Vagina (tissue), 2 donors: ENCODE measurements at regions not wholly inside any gene's neighbourhood (a gene's known extent, or its start where the extent isn't known, plus 50 kb on each side); places are given as distances from the start of the nearest gene placed in this dataset.

Experiments
- DNase-seq, 2 donors: peaks; one replicate each; pipeline ENCODE4 v3.0.0-alpha.2; 2017; ENCODE audit errors: extremely low spot score in 2 of 2
- H3K27ac ChIP-seq: fragments of 200-600 bp; sonication (generic); one replicate; pipeline ENCODE4 v1.5.1; 2019
- H3K27me3 ChIP-seq: fragments of 200-600 bp; sonication (generic); one replicate; pipeline ENCODE4 v1.5.1; 2019
- H3K36me3 ChIP-seq, 2 donors: fragments of 200-600 bp; sonication (generic); one replicate each; pipeline ENCODE4 v1.5.1; 2017 to 2019
- H3K4me1 ChIP-seq: fragments of 200-600 bp; sonication (generic); one replicate; pipeline ENCODE4 v1.5.1; 2019
- H3K4me3 ChIP-seq, 2 donors: fragments of 200-600 bp; sonication (generic); 1 replicate in 1 of 2; 2 replicates in 1 of 2; pipeline ENCODE4 v1.5.1; 2016 to 2019
- H3K9me3 ChIP-seq: fragments of 200-600 bp; sonication (generic); one replicate; pipeline ENCODE4 v1.5.1; 2019
- POLR2A ChIP-seq, 2 donors: fragments of 450-650 bp; IDR thresholded peaks; one replicate each; pipeline ENCODE4 v1.6.1; 2017; ENCODE audit warnings: antibody characterized with exemption in 2 of 2, mild to moderate bottlenecking in 2 of 2, moderate library complexity in 2 of 2
- POLR2AphosphoS5 ChIP-seq, 2 donors: sonication (generic); formaldehyde crosslinking; IDR thresholded peaks; one replicate each; pipeline ENCODE4 v1.9.0; 2017; ENCODE audit warnings: antibody characterized with exemption in 2 of 2, mild to moderate bottlenecking in 2 of 2, low read depth in 1 of 2; ENCODE audit not compliant: insufficient read depth in 1 of 2
- intact Hi-C: fragments of 100-400 bp; cut with DNase I; formaldehyde crosslinking; loops from one replicate; pipeline ENCODE4 v1.15.1; 2023
- TF ChIP-seq, protein P1 (sequence below), 3 experiments: fragments of 450-650 bp in 2 of 3; fragments of 200-600 bp in 1 of 3; sonication (generic) in 1 of 3; IDR thresholded peaks; one replicate each; pipeline ENCODE4 v1.5.1; 2017 to 2019; ENCODE audit warnings: antibody characterized with exemption in 3 of 3, mild to moderate bottlenecking in 2 of 3, moderate library complexity in 2 of 3

DNA sequence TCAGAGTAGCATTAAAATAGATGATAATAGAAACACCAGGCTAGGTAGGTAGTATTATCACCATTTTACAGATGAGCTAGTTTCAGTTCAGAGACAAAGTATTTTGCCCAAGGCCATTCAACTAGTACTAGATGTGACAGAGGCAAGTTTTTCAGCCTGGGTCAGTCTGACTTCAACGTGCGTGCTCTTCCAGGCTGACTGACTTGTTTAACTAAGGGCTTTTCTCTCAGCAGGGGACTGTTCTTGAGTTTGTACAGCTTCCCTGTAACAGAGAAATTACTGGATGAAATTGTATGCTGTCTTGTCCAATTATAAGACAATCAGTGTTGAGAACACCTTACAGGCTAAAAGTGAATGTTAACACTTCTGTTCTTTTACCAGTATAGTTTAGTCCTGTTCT lies 333.5 kb upstream of the MAN1A1 start:
- H3K27ac ChIP-seq = no peak overlapping the region
- H3K36me3 ChIP-seq = no peaks in the 10 kb centered on the region
- H3K9me3 ChIP-seq = no peaks in the 10 kb centered on the region
- H3K27me3 ChIP-seq = no peaks in the 10 kb centered on the region
- DNase-seq = no peak
- intact Hi-C loops = no loop called here
- H3K4me1 ChIP-seq = no peaks in the 10 kb centered on the region
- H3K4me3 ChIP-seq = no peak overlapping the region
- TF ChIP-seq POLR2A (IDR thresholded peaks at IDR 0.05) = no peak
- TF ChIP-seq, protein P1, sequence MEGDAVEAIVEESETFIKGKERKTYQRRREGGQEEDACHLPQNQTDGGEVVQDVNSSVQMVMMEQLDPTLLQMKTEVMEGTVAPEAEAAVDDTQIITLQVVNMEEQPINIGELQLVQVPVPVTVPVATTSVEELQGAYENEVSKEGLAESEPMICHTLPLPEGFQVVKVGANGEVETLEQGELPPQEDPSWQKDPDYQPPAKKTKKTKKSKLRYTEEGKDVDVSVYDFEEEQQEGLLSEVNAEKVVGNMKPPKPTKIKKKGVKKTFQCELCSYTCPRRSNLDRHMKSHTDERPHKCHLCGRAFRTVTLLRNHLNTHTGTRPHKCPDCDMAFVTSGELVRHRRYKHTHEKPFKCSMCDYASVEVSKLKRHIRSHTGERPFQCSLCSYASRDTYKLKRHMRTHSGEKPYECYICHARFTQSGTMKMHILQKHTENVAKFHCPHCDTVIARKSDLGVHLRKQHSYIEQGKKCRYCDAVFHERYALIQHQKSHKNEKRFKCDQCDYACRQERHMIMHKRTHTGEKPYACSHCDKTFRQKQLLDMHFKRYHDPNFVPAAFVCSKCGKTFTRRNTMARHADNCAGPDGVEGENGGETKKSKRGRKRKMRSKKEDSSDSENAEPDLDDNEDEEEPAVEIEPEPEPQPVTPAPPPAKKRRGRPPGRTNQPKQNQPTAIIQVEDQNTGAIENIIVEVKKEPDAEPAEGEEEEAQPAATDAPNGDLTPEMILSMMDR (IDR thresholded peaks at IDR 0.05) = no peak
- no peak for TF ChIP-seq POLR2AphosphoS5 (IDR thresholded peaks at IDR 0.05; ENCODE audit: insufficient read depth in 1 of 2, low read depth in 1 of 2)

DNA sequence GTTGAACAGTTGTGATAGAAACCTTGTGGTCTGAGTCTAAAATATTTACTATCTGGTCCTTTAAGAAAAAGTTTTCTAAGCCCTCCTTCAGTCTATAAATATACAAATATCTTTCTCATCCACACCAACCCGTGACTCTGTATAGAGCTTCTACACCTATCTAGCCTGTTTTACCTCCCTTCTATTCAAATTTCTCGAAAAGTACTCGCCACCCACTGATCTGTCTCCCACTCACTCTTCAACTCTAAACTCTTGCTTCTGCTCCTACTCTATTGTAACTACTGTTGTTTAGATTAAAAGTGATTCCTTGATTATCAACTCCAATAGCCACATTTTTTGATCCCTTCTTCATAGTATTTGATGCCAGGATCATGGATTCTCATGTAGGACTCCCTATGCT lies 329.4 kb upstream of the MAN1A1 start:
- Histone ChIP-seq H3K27ac (no peak overlapping the region), H3K4me1 (no peaks in the 10 kb centered on the region), H3K4me3 (no peak overlapping the region), H3K27me3 (no peaks in the 10 kb centered on the region), H3K9me3 (no peaks in the 10 kb centered on the region), H3K36me3 (no peaks in the 10 kb centered on the region)
- DNase-seq = no peak
- intact Hi-C loops = no loop called here
- TF ChIP-seq, protein P1 (IDR thresholded peaks at IDR 0.05) = no peak
- TF ChIP-seq POLR2A (IDR thresholded peaks at IDR 0.05) (no peak), POLR2AphosphoS5 (IDR thresholded peaks at IDR 0.05; ENCODE audit: insufficient read depth in 1 of 2, low read depth in 1 of 2) (no peak)

DNA sequence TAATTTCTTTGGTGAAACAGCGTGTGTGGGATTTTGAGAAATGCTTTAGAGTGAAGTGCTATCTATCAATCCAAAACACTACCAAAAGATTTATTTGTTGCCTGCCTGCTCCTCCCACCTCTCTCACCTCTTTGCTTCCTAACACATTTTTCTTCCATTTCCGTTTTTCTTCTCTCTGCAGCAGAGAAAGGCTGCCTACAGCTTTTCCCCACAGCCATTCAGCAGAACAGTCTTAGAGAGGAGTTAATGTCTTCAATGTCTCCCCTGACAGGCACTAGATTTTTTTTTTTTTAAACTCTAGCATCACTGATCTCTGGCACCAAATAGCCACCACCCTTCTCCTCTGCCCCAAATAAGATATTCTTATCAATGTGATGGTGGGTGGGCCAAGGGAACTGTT lies 327.8 kb upstream of the MAN1A1 start:
- H3K9me3 ChIP-seq = no peaks in the 10 kb centered on the region
- no peak overlapping the region for H3K4me3 ChIP-seq
- TF ChIP-seq, protein P1 (IDR thresholded peaks at IDR 0.05) = no peak
- TF ChIP-seq POLR2A (IDR thresholded peaks at IDR 0.05) = no peak
- TF ChIP-seq POLR2AphosphoS5 (IDR thresholded peaks at IDR 0.05; ENCODE audit: insufficient read depth in 1 of 2, low read depth in 1 of 2) = no peak
- intact Hi-C loops = no loop called here
- no peaks in the 10 kb centered on the region for H3K27me3 ChIP-seq
- no peak for DNase-seq
- H3K36me3 ChIP-seq = no peaks in the 10 kb centered on the region
- no peak overlapping the region for H3K27ac ChIP-seq
- no peaks in the 10 kb centered on the region for H3K4me1 ChIP-seq

DNA sequence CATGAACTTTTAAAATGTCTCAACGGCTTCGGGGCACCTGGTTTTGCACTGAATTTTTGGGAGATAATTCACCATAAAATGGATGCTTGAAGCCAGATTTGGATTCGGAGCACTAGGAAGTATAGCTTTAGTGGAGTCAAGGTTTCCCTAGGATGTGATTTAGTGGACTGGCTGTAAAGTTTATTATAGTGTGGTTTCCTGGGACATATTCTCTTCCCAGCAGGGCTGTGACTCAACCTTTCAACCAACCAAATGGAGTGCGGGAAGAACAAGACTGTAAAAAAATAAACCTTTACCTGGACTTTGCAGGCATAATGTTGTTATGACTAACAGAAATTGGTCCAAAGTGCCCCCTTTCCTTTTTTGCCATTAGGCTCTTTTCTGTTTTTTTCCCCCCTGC lies 327.4 kb upstream of the MAN1A1 start:
- no peaks in the 10 kb centered on the region for H3K4me1 ChIP-seq
- intact Hi-C loops = no loop called here
- no peaks in the 10 kb centered on the region for H3K9me3 ChIP-seq

DNA sequence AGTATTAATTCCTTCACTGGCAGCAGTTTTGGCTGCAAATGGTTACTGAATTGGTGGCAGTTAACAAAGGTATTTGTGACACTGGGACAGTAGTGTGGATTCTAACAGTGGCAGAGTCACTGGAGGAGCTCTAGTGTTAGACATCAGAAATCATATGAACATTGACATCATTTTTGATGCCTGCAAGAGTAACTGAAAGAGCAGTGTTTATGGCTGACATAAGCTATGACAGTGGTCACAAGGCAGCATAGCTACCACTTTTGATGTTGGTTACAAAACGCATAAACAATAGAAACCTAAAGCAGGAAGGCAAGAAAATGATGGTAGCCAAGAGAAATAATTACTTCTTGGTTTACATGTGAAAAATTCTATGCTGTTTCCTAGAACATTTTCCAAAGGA lies 326.7 kb upstream of the MAN1A1 start:
- H3K4me1 ChIP-seq = no peaks in the 10 kb centered on the region
- intact Hi-C loops = no loop called here
- no peak for DNase-seq
- H3K9me3 ChIP-seq = no peaks in the 10 kb centered on the region
- TF ChIP-seq POLR2AphosphoS5 (IDR thresholded peaks at IDR 0.05; ENCODE audit: insufficient read depth in 1 of 2, low read depth in 1 of 2) (no peak), POLR2A (IDR thresholded peaks at IDR 0.05) (no peak)
- TF ChIP-seq, protein P1 (IDR thresholded peaks at IDR 0.05) = no peak
- no peaks in the 10 kb centered on the region for H3K36me3 ChIP-seq
- no peak overlapping the region for H3K27ac ChIP-seq
- H3K27me3 ChIP-seq = no peaks in the 10 kb centered on the region
- no peak overlapping the region for H3K4me3 ChIP-seq

More for the DNA sequence above, 327.4 kb upstream of the MAN1A1 start:
- Histone ChIP-seq H3K27me3 (no peaks in the 10 kb centered on the region), H3K4me3 (no peak overlapping the region), H3K36me3 (no peaks in the 10 kb centered on the region), H3K27ac (no peak overlapping the region)
- TF ChIP-seq POLR2A (IDR thresholded peaks at IDR 0.05) (no peak), POLR2AphosphoS5 (IDR thresholded peaks at IDR 0.05; ENCODE audit: insufficient read depth in 1 of 2, low read depth in 1 of 2) (no peak)
- TF ChIP-seq, protein P1 (IDR thresholded peaks at IDR 0.05) = no peak
- DNase-seq = no peak
